ENCODE measurements at regions not wholly inside any gene's neighbourhood (a gene's known extent, or its start where the extent isn't known, plus 50 kb on each side); places are given as distances from the start of the nearest gene placed in this dataset.

DNA sequence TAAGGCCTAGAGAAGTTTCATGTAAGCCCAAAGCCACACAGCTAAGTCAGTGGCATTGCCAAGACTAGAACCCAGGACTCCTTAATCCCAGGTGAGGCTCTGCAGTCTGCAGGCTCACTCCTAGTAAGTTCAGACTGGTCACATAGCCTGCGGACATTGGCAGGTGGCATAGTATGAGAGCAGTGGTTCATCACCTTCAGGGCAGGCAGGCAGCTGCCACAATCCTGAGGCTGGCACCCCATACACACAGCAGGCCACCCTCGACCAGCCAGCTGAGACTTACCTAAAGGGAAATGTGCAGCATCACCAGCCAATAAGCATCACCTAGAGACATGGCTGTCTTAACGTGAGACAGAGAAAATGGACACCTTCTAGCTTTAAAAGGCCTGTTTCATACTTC, 231.6 kb upstream of the UBASH3B start:
- no peak overlapping the region for H3K27ac ChIP-seq

DNA sequence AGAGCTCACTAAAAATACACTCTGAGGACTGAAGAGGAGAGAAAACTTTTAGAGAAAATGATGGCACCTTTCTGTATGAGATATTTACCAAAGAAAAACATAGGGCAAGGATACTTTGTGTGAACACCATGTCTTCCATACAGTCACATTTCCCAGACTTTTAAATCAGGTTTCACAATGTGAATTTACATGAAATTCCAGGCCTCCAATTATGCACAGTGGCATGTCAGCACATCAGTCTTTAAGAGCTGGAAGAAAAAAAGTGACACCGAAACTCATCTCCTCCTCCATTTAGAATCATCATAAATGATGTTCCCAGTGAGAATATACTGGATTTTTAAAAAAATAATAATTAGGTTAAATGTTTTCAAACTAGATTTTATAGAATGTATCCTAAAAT, 232.2 kb upstream of the UBASH3B start:
- WGBS, 2 donors, result 98 to 100% methylated on average over 1 of the region's 1 CpG
- H3K4me1 ChIP-seq, result no peaks in the 10 kb centered on the region
- no peaks in the 10 kb centered on the region for H3K9me3 ChIP-seq
- no peak overlapping the region for H3K4me3 ChIP-seq
- H3K36me3 ChIP-seq, result no peaks in the 10 kb centered on the region
- TF ChIP-seq EP300 (IDR thresholded peaks at IDR 0.05) (no peak), POLR2A (IDR thresholded peaks at IDR 0.05) (no peak)
- TF ChIP-seq, protein P1, sequence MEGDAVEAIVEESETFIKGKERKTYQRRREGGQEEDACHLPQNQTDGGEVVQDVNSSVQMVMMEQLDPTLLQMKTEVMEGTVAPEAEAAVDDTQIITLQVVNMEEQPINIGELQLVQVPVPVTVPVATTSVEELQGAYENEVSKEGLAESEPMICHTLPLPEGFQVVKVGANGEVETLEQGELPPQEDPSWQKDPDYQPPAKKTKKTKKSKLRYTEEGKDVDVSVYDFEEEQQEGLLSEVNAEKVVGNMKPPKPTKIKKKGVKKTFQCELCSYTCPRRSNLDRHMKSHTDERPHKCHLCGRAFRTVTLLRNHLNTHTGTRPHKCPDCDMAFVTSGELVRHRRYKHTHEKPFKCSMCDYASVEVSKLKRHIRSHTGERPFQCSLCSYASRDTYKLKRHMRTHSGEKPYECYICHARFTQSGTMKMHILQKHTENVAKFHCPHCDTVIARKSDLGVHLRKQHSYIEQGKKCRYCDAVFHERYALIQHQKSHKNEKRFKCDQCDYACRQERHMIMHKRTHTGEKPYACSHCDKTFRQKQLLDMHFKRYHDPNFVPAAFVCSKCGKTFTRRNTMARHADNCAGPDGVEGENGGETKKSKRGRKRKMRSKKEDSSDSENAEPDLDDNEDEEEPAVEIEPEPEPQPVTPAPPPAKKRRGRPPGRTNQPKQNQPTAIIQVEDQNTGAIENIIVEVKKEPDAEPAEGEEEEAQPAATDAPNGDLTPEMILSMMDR (IDR thresholded peaks at IDR 0.05), result no peak
- no peak overlapping the region for H3K27ac ChIP-seq
- H3K27me3 ChIP-seq, result no peaks in the 10 kb centered on the region
- DNase-seq (ENCODE audit: low spot score in 2 of 2), result no peak

More for the DNA sequence above, 231.6 kb upstream of the UBASH3B start:
- Histone ChIP-seq H3K4me1 (no peaks in the 10 kb centered on the region), H3K9me3 (no peaks in the 10 kb centered on the region), H3K36me3 (no peaks in the 10 kb centered on the region), H3K4me3 (no peak overlapping the region), H3K27me3 (no peaks in the 10 kb centered on the region)
- WGBS, 2 donors, result 91 to 98% methylated on average over 3 of the region's 3 CpGs
- TF ChIP-seq EP300 (IDR thresholded peaks at IDR 0.05), result no peak
- TF ChIP-seq, protein P1 (IDR thresholded peaks at IDR 0.05), result no peak
- no peak for TF ChIP-seq POLR2A (IDR thresholded peaks at IDR 0.05)
- no peak for DNase-seq (ENCODE audit: low spot score in 2 of 2)

DNA sequence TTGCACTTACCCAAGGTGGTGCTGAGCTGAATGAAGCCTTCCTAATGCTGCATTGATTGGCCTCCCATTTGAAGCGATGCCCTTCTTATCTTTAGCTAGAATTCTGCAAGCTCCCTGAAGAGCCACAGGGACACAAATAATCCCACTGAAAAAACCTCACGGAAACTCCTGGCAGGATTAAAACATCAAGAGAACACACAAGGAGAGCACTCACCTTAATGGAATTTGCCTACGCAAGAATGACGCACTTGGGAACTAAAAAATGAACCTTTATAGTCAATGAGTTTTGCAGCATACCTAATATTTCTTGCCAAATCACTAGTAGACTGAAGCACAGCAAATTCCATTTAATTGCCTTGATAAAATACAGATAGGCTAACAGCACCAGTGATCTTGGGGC, 232.8 kb upstream of the UBASH3B start:
- no peak overlapping the region for H3K27ac ChIP-seq
- no peaks in the 10 kb centered on the region for H3K9me3 ChIP-seq
- WGBS, 2 donors, result 95 to 96% methylated on average over 4 of the region's 4 CpGs

DNA sequence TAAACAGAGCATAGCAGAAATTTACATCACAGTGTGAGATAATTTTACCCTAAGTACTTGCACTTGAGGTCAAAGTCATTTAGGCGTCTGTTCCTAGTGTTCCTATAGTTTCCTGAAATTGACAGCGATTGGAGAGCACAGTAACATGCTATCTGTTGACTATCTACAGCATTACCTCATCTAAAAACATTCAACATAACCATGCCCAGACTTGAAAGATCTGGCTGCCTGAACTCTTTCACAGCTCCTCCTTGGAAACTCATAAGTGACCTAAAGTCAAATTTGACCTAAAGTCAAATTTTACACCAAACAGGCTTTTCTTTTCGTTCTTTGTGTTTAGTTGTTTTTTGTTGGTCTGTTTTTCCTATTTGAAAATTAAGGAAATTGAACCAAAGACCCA, 233.8 kb upstream of the UBASH3B start:
- H3K36me3 ChIP-seq, result no peaks in the 10 kb centered on the region
- no peak overlapping the region for H3K27ac ChIP-seq
- H3K4me1 ChIP-seq, result no peaks in the 10 kb centered on the region
- H3K27me3 ChIP-seq, result no peaks in the 10 kb centered on the region
- TF ChIP-seq, protein P1 (IDR thresholded peaks at IDR 0.05), result no peak
- H3K4me3 ChIP-seq, result no peak overlapping the region
- no peaks in the 10 kb centered on the region for H3K9me3 ChIP-seq
- DNase-seq (ENCODE audit: low spot score in 2 of 2), result no peak
- WGBS, 2 donors, result 60 to 71% methylated on average over 3 of the region's 3 CpGs

More for the DNA sequence above, 232.8 kb upstream of the UBASH3B start:
- Histone ChIP-seq H3K36me3 (no peaks in the 10 kb centered on the region), H3K4me1 (no peaks in the 10 kb centered on the region), H3K27me3 (no peaks in the 10 kb centered on the region), H3K4me3 (no peak overlapping the region)
- TF ChIP-seq, protein P1 (IDR thresholded peaks at IDR 0.05), result no peak
- TF ChIP-seq POLR2A (IDR thresholded peaks at IDR 0.05), result no peak
- TF ChIP-seq EP300 (IDR thresholded peaks at IDR 0.05), result no peak
- DNase-seq (ENCODE audit: low spot score in 2 of 2), result no peak

DNA sequence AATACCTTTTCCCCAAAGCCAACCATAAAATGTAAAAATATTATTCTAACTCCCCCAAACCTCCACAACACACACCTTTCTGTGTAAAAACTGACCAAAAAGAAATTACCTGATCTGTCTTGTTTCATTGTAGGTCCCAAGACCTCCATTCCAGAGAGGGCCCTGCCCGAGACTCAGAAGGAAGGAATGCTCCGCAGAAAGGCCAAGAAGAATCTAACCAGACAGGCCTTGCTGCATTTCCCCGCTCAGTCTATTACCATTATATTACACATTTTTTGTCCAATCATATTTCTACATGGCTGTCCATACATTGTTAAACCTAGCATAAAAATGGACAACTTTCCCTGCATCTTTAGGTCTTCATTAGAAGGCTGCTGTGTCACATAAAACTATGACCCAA, 237.5 kb upstream of the UBASH3B start:
- Histone ChIP-seq H3K9me3 (peaks cover 0 to 30% (median 9%) of the 10 kb centered on the region in 4 donors), H3K4me1 (no peaks in the 10 kb centered on the region), H3K27me3 (no peaks in the 10 kb centered on the region), H3K27ac (no peak overlapping the region), H3K4me3 (no peak overlapping the region), H3K36me3 (no peaks in the 10 kb centered on the region)
- DNase-seq (ENCODE audit: low spot score in 2 of 2), result no peak
- WGBS, 2 donors, result 95 to 96% methylated on average over 3 of the region's 3 CpGs
- TF ChIP-seq, protein P1 (IDR thresholded peaks at IDR 0.05), result no peak
- TF ChIP-seq POLR2A (IDR thresholded peaks at IDR 0.05) (no peak), EP300 (IDR thresholded peaks at IDR 0.05) (no peak)

Measured in tibial nerve (tissue), 4 donors.